ENCODE measurements at regions not wholly inside any gene's neighbourhood (a gene's known extent, or its start where the extent isn't known, plus 50 kb on each side); places are given as distances from the start of the nearest gene placed in this dataset.

- TF ChIP-seq CTCF (conservative IDR thresholded peaks at IDR 0.05; ENCODE audit: low read length) (no peak), EZH2phosphoT487 (IDR thresholded peaks at IDR 0.05; ENCODE audit: borderline replicate concordance, low read depth, low read length) (no peak)
Observed at GRCh38 chr16:52296076-52296475, 250.9 kb downstream of the TOX3 start.

All from OCI-LY7 (cell line).